ENCODE measurements at regions not wholly inside any gene's neighbourhood (a gene's known extent, or its start where the extent isn't known, plus 50 kb on each side); places are given as distances from the start of the nearest gene placed in this dataset.

DNA sequence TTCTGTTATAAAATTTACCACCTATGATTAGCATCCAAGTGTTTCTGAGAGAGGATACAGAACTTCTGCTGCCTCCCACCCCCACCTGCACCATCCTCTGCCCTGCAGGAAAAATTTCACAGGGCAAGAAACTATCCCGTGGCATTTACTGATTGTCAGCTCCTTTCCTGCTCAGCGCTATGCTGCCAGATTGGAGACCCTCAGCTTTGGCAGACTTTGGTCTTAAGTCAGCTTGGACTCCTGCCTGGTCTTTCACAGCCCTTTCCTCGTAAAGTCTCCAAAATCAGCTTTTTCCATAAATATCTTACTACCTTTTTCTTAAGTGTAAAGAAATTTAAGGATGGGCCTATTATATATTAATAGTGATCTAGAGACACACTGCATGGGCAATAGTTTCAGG lies 239.9 kb upstream of the ADAMTS9 start:
- no peak for ATAC-seq
- H3K9ac ChIP-seq (ENCODE audit: low read length): no peak overlapping the region
- no TSS peak for BruUV-seq (replicated peaks)
- no peaks in the 10 kb centered on the region for H3K9me3 ChIP-seq (ENCODE audit: control insufficient read depth in 1 of 2, insufficient read depth in 1 of 2, low read depth in 1 of 2, low read length in 2 of 2)
- RAD21 ChIA-PET (ENCODE audit: low non-redundant PET in 1 of 2, low total read pairs in 2 of 2, uncharacterized antibody in 2 of 2, unreplicated experiment in 2 of 2): no interaction called here
- no peak overlapping the region for H2AFZ ChIP-seq (ENCODE audit: low read depth, low read length, poor library complexity, severe bottlenecking)
- intact Hi-C loops (cut with micrococcal nuclease): no loop called here
- no peaks in the 10 kb centered on the region for H3K79me2 ChIP-seq (ENCODE audit: insufficient read depth, low read length)
- no peaks in the 10 kb centered on the region for H3K27me3 ChIP-seq (ENCODE audit: insufficient read depth, low read length)
- no peaks in the 10 kb centered on the region for H3K36me3 ChIP-seq (ENCODE audit: control insufficient read depth in 1 of 2, insufficient read depth in 2 of 2, low read length in 2 of 2)
- no peak for DNase-seq (ENCODE audit: low read depth, low spot score)
- POLR2A ChIA-PET: no interaction called here
- H4K20me1 ChIP-seq (ENCODE audit: insufficient read depth): no peaks in the 10 kb centered on the region
- TF ChIP-seq, protein P1, sequence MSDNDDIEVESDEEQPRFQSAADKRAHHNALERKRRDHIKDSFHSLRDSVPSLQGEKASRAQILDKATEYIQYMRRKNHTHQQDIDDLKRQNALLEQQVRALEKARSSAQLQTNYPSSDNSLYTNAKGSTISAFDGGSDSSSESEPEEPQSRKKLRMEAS (IDR thresholded peaks at IDR 0.05): no peak
- TF ChIP-seq FOSL1 (IDR thresholded peaks at IDR 0.05; ENCODE audit: low read depth): no peak
- TF ChIP-seq, protein P2, sequence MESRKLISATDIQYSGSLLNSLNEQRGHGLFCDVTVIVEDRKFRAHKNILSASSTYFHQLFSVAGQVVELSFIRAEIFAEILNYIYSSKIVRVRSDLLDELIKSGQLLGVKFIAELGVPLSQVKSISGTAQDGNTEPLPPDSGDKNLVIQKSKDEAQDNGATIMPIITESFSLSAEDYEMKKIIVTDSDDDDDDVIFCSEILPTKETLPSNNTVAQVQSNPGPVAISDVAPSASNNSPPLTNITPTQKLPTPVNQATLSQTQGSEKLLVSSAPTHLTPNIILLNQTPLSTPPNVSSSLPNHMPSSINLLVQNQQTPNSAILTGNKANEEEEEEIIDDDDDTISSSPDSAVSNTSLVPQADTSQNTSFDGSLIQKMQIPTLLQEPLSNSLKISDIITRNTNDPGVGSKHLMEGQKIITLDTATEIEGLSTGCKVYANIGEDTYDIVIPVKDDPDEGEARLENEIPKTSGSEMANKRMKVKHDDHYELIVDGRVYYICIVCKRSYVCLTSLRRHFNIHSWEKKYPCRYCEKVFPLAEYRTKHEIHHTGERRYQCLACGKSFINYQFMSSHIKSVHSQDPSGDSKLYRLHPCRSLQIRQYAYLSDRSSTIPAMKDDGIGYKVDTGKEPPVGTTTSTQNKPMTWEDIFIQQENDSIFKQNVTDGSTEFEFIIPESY (IDR thresholded peaks at IDR 0.05; ENCODE audit: extremely low read depth, insufficient replicate concordance, low read length): no peak
- TF ChIP-seq POLR2A (IDR thresholded peaks at IDR 0.05; ENCODE audit: borderline replicate concordance, extremely low read depth, insufficient read depth, insufficient read length): no peak
- no peak for TF ChIP-seq TCF7L2 (IDR thresholded peaks at IDR 0.05; ENCODE audit: borderline replicate concordance, extremely low read depth, insufficient read depth, insufficient read length)
- TF ChIP-seq, protein P3, sequence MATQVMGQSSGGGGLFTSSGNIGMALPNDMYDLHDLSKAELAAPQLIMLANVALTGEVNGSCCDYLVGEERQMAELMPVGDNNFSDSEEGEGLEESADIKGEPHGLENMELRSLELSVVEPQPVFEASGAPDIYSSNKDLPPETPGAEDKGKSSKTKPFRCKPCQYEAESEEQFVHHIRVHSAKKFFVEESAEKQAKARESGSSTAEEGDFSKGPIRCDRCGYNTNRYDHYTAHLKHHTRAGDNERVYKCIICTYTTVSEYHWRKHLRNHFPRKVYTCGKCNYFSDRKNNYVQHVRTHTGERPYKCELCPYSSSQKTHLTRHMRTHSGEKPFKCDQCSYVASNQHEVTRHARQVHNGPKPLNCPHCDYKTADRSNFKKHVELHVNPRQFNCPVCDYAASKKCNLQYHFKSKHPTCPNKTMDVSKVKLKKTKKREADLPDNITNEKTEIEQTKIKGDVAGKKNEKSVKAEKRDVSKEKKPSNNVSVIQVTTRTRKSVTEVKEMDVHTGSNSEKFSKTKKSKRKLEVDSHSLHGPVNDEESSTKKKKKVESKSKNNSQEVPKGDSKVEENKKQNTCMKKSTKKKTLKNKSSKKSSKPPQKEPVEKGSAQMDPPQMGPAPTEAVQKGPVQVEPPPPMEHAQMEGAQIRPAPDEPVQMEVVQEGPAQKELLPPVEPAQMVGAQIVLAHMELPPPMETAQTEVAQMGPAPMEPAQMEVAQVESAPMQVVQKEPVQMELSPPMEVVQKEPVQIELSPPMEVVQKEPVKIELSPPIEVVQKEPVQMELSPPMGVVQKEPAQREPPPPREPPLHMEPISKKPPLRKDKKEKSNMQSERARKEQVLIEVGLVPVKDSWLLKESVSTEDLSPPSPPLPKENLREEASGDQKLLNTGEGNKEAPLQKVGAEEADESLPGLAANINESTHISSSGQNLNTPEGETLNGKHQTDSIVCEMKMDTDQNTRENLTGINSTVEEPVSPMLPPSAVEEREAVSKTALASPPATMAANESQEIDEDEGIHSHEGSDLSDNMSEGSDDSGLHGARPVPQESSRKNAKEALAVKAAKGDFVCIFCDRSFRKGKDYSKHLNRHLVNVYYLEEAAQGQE (IDR thresholded peaks at IDR 0.05; ENCODE audit: low read depth): no peak
- no peak for TF ChIP-seq ZNF274 (IDR thresholded peaks at IDR 0.05; ENCODE audit: low read depth, low read length)
- TF ChIP-seq YY1 (IDR thresholded peaks at IDR 0.05; ENCODE audit: extremely low read depth, insufficient replicate concordance, low read depth, low read length): no peak
- TF ChIP-seq ZFX (IDR thresholded peaks at IDR 0.05): no peak
- TF ChIP-seq SIN3A (IDR thresholded peaks at IDR 0.05; ENCODE audit: low read depth): no peak
- no peak for TF ChIP-seq EZH2 (IDR thresholded peaks at IDR 0.05)
- no peak for TF ChIP-seq EZH2phosphoT487 (IDR thresholded peaks at IDR 0.05; ENCODE audit: borderline replicate concordance)
- TF ChIP-seq CEBPB (IDR thresholded peaks at IDR 0.05; ENCODE audit: low read depth): no peak
- TF ChIP-seq SP1 (IDR thresholded peaks at IDR 0.05; ENCODE audit: low read depth): no peak
- TF ChIP-seq CBX3 (IDR thresholded peaks at IDR 0.05; ENCODE audit: low read depth): no peak
- TF ChIP-seq JUND (IDR thresholded peaks at IDR 0.05): no peak
- TF ChIP-seq, protein P4, sequence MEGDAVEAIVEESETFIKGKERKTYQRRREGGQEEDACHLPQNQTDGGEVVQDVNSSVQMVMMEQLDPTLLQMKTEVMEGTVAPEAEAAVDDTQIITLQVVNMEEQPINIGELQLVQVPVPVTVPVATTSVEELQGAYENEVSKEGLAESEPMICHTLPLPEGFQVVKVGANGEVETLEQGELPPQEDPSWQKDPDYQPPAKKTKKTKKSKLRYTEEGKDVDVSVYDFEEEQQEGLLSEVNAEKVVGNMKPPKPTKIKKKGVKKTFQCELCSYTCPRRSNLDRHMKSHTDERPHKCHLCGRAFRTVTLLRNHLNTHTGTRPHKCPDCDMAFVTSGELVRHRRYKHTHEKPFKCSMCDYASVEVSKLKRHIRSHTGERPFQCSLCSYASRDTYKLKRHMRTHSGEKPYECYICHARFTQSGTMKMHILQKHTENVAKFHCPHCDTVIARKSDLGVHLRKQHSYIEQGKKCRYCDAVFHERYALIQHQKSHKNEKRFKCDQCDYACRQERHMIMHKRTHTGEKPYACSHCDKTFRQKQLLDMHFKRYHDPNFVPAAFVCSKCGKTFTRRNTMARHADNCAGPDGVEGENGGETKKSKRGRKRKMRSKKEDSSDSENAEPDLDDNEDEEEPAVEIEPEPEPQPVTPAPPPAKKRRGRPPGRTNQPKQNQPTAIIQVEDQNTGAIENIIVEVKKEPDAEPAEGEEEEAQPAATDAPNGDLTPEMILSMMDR (IDR thresholded peaks at IDR 0.05 in 2 of 3, conservative IDR thresholded peaks at IDR 0.05 in 1 of 3; ENCODE audit: borderline replicate concordance in 1 of 3, insufficient read depth in 1 of 3, low read depth in 2 of 3, low read length in 2 of 3): no peak
- TF ChIP-seq RAD21 (IDR thresholded peaks at IDR 0.05; ENCODE audit: low read depth): no peak
- no peak for TF ChIP-seq EGR1 (IDR thresholded peaks at IDR 0.05; ENCODE audit: low read depth)
- no peaks in the 10 kb centered on the region for H3K4me1 ChIP-seq (ENCODE audit: control insufficient read depth in 1 of 2, insufficient read depth in 2 of 2, low read length in 2 of 2)
- no peak overlapping the region for H3K4me3 ChIP-seq (replicated peaks in 1 of 2; ENCODE audit: low read depth in 1 of 2, low read length in 2 of 2)
- no peak overlapping the region for H3K27ac ChIP-seq (ENCODE audit: low read depth, low read length)
- CTCF ChIA-PET: no interaction called here
- H3K4me2 ChIP-seq (ENCODE audit: low read length): no peak overlapping the region
- no peaks in the 10 kb centered on the region for H3K9me2 ChIP-seq (ENCODE audit: insufficient read depth)
